ELR (cell line): ENCODE measurements at regions not wholly inside any gene's neighbourhood (a gene's known extent, or its start where the extent isn't known, plus 50 kb on each side); places are given as distances from the start of the nearest gene placed in this dataset.

Experiments used
- DNase-seq: peaks from one replicate; pipeline ENCODE4 v3.0.0-alpha.2; 2015; ENCODE audit warnings: low read depth

GRCh38 chr11:23947883-23948282 lies 549.0 kb upstream of the LUZP2 start:
- DNase-seq, result no peak

GRCh38 chr11:23948851-23949250 lies 548.0 kb upstream of the LUZP2 start:
- DNase-seq, result no peak

DNA sequence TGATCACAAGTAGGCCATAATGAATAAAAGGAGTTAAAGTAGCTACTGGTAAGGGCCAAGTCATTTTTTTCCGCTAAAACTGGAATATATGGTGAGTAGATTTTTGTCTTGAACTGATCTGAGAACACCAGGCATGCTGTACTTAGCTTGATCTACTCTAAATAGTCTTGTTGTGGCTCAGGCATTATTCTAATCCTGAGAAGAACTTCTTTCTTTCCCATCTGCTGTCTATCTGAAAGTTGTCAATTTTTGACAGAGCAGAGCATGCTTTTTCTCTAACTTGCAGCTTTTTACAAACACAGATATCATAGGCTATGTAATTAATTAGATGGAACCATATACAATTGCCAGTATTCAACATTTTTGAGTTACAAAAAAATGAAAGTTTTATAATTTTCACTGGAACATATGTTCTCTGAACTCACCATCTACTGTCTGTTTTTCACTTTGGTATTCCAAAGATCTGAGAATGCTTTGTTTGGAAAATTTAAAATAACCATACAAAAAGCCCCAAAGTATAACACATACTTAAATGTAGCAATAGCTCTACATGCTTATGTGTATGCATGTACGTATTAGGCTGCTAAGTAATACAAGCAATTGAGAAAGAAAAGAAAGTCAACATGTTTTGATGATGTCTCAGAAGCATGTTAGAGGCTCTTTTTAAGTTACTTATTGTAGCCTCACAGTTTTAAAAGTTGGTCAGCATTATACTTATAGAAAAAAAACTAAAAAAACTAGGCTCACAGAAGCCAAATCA lies 542.7 kb upstream of the LUZP2 start:
- DNase-seq, result no peak

GRCh38 chr11:23954730-23955129 lies 542.1 kb upstream of the LUZP2 start:
- DNase-seq, result no peak

DNA sequence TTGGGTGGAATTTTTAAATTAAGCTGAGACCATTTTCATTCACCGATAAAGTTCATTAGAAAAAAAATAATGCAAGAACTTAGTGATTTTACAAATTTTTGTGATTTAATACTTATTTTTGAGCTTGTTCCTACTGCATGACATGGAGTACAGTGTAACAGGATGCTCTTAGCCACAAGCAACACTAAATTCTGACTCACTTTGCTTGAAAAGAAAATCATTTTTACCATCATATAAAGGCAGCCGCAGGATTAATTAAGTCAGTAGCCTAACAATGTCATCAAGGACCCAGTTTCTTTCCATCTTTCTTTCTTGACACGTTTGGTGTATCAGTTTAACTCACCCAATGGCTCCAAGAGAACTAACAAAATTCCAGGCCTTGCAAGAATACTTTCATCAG lies 540.3 kb upstream of the LUZP2 start:
- peak; percentile 13 for DNase-seq

GRCh38 chr11:23957314-23957713 lies 539.5 kb upstream of the LUZP2 start:
- peak; percentile 2 for DNase-seq

DNA sequence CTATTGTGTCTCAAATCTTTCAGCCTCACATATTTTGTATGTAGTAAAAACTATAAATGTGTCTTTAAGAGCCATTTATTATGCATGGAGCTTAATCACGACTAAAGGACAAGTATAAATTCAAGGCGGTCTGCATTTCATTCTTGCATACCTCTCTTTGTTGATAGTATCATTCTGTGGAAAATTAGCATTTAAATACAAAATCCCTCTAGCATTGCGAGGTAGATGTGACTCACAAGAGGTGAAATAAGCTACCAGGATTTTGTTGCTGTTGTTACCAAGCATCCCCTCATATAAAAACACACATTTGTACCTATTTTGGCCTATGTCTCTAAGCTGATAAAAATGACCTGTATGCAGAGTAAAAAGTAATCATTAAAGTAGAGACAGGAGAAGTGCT lies 537.4 kb upstream of the LUZP2 start:
- no peak for DNase-seq

DNA sequence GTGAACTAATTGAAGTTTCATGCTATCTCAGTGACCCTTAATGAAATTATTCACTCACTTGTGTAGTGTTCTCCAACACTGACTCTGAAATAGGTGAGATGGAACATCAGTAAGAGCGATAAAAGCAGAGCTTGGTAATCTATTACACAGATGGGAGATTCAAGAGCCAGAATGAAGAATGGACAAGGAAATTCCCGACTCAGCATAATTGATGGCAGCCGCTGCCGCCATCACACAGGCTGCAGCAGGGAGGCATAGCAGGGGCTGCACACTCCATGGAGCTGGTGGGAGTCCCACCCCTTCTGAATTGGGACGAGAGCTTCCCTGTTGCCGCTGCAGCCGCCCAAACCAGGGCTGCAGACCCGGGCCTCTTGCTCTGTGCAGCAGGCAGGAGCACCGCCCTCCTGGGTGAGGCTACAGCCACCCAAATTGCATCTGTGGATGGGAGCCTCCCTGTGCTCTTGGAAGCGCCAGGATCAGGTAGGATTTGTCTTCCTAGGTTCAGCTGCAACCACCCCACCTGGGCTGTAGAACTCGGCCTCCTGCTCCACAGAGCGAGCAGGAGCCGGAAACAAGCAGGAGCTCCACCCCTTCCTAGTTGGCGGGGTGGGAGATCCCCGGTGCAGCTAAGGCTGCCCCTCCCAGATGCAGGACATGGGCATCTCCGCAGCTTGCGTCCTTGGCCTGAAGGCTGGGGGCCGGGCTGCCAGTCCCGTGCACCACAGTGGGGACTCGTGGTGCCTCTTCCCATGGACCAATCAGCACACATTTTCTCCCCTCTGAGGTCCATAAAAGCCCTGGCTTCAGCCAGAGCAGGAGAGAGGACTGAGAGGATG lies 535.1 kb upstream of the LUZP2 start:
- no peak for DNase-seq

DNA sequence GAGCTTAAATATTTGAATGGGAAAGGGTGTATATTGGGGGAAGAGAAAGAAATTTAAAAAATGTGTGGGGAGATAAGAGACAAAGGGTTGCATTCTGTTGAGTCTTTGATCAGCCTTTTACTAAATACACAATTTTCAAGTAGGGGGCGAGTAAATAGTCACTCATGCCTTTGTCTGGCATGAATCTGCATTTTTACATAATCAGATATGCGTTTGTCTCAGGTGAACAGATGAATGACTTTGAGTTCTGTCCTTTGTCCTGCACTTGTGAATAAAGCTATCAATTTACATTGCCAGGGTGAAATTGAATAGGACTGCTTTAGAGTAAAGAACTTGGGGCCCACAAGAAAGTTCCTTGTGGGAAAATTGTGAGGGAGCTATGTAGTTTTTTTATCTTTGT lies 523.6 kb upstream of the LUZP2 start:
- no peak for DNase-seq

DNA sequence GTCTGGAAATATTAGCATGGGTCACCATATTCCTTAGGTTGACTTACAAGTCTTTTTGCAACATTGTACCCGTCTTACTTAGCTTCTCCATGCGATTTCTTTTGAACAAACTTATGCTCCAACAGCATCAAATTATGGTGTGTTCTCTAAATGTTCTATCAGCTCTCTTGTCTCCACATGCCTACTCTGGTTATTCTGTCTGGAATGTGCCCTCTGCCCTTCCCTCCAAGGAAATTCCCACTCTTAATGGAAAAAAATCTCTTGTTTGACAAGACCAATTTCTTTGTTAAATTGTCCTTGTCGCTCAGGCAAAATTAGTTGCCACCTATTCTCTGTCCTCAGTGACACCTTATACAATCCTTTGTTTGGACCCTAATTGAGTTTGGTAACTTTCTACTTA lies 522.8 kb upstream of the LUZP2 start:
- no peak for DNase-seq

- no peak for DNase-seq
Observed at GRCh38 chr11:23974601-23975000, 522.3 kb upstream of the LUZP2 start.

DNA sequence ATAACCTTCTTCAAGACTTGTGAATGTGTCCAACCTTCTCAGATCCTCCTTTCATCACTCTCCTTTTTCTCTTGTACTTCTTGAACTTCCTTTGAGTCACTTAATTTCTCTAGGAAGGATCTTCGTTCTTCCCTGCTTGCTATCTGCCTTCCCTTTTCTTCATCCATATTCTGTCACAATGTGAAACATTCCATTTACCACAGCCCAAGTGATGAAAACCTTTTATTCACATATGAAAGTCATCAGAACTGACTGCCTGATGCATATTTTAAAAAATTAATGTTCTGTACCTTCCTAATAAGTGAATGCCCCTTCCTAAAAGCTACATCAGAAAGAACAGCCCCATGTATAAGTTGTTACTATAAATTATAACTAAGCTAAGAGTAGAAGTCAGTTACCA lies 520.4 kb upstream of the LUZP2 start:
- no peak for DNase-seq

GRCh38 chr11:23976841-23977271 lies 520.0 kb upstream of the LUZP2 start:
- DNase-seq, result no peak

DNA sequence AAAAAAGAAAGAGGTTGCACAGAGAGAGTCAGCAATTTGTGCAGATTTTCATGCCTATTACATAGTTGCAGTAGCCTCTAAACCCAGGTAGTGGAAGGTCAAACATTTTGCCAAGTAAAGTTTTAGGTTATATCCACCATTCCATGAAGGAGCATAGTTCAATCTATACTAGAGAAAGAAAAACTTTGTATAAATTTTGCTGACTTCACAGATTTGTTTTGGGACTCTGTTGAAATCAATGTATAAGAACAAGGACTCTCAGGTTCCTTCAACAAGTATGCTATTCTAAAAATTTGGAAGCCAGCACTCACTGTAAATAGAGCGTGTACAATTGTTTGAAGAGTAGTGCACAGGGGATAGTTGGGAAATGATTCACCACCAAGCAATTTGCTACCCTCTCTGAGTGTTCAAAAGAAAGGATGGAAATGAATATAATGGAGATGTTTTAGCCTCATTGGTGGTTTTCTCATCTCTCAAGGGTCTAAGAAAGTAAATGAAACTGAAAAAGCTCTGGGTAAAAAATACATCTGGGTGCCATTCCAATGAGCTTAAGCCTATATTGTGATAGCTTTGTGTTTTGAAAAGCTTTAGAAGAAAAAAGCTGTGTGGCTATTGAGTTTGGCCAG lies 508.4 kb upstream of the LUZP2 start:
- peak; percentile 42 for DNase-seq

DNA sequence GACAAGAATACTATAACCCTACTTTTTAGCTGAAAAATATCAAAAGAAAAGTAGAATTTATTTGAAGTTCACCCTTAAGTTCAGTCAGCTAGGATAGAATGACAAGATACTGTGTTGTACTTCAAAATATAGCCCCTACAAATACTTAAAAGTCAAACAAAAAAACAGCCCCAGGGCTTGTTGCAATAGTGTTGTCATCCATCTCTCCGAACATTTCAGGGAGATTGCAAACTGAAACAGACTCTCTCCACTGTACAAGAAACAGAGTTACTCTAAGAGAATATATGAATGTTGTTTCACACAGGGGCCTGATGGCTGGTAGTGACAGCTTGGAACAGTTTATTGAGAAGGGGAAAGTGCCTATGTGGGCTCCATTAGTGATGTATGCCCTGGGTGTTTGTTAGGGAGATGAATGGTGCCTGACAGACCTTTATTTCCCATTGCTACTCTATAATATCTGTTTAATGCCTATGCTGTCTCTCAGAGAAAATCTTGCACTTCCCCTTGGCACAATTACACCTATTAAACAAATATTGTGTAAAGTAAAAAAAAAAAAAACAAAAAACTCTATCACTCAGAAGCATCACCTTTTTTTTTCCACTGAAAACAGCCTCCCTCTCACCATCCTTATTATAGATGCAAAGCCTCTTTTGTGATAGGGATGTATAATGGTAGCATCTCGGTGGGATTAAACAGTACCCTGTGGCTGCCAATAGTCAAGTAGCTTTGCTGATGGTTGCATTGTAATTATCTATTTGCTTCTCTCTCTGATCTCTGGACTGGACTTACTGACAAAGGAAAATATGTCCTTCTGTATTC lies 506.3 kb upstream of the LUZP2 start:
- DNase-seq, result peak; percentile 34

GRCh38 chr11:23991165-23991539 lies 505.7 kb upstream of the LUZP2 start:
- peak; percentile 5 for DNase-seq

- peak; percentile 23 for DNase-seq
Observed at GRCh38 chr11:23995891-23996290, 501.0 kb upstream of the LUZP2 start.

DNA sequence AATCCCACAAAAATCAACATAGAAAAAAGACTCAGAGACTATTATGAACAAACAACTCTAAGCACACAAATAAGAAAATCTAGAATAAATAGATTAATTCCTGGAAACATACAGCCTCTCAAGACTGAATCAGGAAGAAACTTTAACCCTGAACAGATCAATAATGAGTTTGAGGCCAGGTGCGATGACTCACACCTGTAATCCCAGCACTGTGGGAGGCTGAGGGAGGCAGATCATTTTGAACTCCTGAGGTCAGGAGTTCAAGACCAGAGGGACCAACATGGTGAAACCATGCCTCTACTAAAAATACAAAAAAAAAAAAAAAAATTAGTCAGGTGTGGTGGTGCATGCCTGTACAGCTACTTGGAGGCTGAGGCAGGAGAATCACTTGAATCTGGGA lies 499.5 kb upstream of the LUZP2 start:
- no peak for DNase-seq

DNA sequence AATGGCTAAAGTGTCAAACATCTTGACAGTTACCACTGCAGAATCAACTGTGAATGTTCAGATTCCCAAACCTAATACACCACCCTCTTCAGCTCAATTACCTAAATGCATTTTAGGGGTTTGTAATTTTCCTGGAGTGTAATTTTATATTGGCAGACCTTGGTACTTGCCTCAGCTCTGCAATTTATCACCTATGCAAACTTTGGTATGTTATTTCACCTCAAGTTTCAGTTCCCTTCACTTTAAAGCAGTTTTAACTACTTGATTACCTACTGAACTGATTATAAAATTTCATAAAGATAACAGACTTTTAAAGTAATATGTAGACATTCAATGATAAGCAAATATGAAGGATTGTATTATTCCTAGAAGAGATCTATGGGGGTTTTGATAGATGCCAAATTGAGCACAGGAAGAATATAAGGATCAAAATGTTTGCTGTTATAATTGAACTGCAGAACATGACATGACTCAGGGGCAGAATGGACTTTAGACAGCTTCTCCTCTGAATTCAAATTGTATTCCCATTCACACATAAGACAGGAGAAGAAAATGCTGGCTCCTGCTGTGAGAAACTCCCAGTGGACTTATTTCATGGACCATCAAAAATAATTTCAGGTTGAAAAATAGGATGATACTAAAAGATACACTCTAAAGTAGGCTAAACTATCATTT lies 491.5 kb upstream of the LUZP2 start:
- DNase-seq, result no peak

DNA sequence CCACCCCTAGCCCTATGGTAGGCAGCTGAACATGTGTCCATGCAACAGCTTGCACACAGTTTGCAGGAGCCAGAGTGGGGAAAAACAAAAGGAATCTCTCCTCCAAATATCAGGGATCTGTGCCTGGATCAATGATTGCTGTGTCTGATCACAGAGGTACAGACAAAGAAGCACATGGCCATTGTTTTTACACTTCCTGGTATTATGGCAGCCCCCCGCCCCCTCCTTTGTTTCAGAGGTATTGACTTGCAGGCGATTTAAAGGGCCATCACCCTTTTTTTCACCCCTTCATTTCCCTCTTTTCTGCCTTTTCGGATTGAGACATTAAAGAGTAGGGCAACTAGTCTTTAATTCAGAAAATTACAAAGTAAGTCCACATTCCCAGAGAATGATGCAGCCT lies 453.0 kb upstream of the LUZP2 start:
- no peak for DNase-seq

DNA sequence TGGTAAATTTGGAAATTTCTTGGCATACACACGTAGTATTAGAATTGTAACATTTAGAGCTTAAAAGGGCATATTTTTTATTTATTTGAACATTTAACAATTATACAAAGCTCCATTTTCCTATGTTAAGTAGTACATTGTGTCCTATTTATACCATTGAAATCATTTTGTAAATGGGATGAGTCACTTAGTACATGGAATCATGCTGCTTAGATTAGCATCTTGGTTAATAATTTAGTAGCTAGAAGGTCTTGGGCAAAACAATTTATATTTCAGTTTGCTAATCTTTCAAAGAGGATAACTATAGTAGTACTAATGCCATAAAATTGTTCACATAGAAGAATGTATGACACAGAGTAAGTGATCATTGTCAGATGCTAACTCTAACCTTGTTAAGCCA lies 450.1 kb upstream of the LUZP2 start:
- no peak for DNase-seq

DNA sequence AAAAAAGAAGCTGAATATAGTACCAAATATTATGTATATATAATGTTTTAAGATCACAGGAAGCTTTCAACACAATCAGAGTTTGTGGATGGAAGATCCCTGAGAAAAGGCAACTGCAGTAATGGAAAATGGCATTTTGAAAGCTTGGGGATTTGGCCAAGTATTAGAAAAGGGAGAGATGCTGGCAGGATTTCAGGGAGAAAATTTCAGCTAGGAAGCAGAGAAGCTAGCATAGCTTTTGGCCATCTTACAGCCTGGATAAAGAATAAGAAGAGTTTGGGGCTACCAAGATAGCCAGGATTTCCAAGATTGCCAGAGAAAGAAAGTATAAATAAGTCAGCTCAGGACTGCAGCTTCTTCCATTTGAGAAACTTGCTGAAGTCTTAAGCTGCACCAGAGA lies 440.8 kb upstream of the LUZP2 start:
- no peak for DNase-seq
